ENCODE measurements at regions not wholly inside any gene's neighbourhood (a gene's known extent, or its start where the extent isn't known, plus 50 kb on each side); places are given as distances from the start of the nearest gene placed in this dataset.
"Not testable (repeated sequence)": the region's sequence is repeated elsewhere in the genome, so short reads cannot be mapped to it uniquely, and the experiment has no call there.

DNA sequence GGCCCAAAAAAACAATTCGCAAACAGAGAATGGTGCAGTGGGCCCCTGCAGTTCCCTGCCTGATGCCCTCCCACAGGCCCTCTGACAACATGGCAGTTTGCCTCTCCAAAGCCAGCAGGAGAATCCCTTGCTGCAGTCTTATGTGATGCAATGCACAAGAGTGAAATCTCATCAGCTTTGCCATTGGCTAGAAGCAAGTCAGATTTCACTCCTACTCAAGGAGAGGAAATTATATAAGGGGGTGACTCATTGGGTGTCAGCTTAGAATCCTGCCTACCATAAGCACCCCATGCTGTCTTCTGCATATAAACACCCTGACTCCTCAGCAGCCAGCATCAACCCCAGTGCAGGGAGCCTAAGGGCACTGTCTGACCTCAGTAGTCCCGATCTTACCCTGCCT lies 157.3 kb upstream of the LDB2 start:
- no peak for DNase-seq

DNA sequence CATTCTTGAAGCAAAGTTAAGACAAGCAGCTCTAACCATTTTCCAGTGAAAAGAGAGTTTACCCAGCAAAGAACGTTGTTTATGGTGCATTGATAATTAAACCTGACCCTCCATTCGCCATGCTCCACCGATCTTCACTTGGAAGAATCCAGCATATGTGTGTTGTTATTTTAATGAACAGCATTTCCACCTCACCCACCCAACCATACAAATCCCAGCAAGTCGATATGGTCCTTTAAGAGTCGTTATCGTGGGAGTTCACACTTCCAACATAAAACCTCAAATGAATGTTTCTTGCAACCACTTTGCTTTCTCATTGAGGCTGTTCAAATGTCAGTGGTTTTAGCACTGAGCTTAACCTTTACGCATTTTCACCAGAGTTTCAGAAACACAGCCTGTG lies 147.4 kb upstream of the LDB2 start:
- DNase-seq, result no peak

DNA sequence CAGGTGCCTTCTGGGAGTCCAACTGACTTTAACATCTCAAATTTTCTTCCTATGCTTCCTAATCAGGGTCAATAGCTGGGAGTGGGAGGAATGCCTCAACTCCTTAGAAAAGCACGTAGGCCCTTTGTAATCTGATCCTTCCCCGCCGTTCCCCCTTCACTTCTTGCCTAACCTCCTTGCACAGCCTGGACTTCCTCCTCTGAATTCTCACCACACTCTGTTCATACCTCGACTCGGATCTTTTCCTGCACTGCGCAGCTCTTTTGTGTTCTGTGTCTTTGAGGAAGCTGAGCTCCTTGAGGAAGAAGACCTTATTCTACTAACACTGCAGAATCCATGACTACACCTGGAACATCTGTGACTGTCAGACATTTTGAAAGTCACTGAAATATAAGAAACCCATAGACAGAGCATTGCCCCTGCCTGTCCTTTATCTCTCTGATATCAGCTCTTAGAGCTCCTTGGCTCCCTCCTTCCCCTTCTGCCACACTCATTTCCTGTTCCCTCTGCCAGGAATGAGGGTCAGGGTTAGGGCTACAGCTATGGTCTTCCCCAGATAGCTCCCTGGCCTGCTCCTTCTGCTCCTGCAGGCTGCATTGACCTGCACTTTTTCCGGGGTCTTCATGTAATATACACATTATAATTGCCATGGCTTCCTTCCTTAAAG lies 140.2 kb upstream of the LDB2 start:
- DNase-seq, result no peak

DNA sequence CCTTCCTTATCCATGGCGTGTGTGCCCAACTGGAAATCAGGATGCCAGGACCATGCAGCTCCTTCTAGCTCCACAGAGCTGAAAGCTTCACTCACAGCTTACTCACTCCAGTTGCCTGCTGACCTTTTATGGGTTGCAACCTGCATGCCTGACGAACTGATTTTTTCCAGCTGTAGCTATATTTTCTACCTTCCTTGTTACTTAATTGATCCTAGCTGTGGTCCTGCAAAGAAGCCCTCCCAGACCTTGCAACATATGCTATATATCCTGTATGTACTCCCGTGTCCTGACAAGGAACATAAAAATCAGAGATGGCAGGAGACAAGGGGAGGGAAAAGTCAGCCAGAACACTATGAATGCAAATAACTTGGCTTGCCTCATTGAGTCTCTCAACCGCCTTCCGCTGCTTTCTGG lies 135.3 kb upstream of the LDB2 start:
- DNase-seq, result no peak

DNA sequence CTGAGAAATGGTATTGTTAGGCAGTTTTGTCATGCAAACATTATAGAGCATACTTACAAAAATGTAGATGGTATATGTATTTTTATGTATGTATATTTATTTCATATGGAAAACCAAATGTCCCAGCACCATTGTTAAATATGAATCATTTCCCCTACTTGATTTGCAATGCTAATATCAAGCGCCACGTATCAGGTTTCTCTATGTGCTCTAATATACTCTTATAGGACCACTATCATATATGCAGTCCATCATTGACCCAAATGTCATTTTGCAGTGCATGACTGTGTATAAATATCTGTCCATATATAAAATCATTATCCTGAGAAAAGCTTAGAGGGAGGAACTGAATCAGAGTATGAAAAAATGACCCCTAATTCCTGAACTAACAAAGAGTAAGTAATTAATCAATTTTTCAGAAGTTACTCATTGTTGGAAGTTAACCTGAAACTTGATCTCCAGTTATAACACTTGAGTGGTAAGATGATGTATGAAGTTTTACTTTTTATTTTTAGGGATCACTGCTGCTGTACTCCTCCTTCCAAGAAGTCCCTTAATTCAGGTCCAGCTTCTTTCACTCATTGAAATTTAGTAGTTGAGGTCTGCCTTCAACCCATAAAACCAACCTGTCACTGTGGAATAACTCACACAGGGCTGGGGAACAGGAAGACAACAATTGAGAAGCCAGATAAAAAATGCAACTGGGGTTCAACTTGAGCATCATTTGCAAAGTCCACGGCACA lies 134.8 kb upstream of the LDB2 start:
- DNase-seq, result no peak

DNA sequence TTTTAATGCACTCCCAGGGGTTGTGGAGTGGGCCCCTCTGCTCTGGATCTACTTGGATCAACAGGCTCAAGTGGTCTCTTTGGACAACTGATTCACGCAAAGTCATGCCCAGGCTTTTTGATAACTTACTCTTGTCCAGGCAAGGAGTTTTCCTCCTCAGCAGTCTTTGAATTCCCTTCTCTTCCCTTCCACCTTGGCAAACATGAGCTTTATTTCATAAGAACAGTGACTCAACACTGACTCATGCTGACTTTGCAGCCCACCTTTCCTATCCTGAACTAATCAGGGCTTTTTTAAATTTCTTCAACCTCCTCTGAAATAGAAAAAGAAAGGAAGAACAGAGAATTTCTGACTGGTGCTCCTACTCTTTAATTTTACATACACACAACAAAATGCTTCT lies 132.1 kb upstream of the LDB2 start:
- DNase-seq, result no peak

DNA sequence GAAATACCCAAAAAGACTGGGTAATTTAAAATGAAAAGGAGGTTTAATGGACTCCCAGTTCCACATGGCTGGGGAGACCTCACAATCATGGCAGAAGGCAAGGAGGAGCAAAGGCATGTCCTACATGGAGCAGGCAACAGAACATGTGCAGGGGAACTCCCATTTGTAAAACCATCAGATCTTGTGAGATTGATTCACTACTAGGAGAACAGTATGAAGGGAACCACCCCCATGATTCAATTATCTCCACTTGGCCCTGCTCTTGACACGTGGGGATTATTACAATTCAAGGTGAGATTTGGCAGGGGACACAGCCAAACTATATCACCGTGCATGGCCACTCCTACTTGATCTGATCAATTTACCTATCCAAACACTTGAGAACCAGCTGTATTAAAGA lies 131.5 kb upstream of the LDB2 start:
- DNase-seq, result no peak

DNA sequence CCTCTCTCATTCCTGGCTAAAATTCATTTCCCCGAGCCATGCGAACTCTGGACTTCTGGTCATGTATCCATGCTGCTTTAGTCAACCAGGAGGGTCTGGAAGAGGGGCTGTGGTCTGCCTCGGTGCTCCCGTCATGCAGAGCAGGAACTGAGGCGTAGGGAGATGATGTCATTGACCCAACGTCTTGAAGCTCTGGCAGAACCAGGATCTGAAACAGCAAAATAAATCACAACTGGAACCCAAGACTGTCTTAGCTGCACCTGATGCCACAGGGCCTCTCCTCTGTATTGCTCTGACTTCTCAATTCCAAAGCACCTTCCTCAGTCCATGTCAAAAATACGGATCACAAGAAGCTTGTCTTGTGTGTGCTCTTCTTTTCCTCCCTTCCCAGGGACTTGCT lies 131.0 kb upstream of the LDB2 start:
- no peak for DNase-seq

DNA sequence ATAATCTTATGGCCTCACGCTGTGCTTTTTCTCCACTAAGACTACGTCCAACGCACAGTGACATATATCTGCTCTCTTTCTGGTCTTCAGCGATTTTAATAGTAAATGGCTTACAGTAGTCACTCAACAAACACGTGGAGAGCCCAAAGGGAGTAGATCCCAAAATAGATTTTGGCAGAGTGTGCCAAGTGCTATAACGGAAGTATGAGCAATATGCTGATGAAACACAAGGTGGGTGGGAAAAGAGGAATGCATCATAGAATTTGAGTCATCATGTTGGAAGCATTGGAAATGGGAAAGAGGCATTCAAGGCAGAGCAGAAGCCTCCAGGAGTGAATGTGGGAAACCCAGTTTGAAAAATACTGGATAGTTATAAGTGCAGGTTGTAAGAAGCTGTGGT lies 129.1 kb upstream of the LDB2 start:
- DNase-seq, result no peak

DNA sequence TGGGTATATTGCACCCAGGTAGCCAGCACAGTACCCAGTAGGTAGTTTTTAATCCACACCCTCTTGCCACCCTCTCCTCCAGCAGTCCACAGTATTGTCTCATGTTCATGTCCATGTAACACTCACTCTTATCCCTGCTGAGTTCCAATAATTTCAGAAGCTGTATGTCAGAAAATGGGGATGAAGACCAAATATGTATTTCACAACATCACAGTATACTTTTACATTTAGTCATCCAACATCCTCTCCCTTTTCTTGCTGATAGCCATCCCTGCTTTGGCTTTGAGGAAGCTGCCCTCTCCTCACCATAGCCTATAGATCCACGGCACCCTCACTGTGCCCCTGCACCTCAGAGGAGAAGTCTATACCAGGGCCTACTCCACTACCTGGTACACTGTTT lies 126.0 kb upstream of the LDB2 start:
- no peak for DNase-seq

DNA sequence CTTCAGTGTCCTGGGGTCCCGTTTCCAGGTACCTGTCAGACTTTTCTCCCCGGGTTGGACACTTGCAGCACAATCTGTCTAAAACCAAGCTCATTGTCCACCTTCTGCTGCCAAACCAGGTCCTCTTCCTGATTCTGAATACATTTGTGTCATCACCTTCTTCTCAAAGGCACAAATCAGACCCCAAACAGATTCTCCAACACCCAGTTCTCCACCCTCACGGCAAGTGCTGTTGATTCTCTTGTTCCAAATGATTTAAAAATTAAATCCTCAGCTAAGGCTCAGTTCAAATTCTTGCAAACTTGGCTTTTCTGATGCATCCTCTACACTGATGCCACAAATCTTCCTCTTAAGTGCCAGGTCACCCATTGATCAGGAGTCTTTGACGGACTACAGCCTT lies 122.5 kb upstream of the LDB2 start:
- DNase-seq, result no peak

DNA sequence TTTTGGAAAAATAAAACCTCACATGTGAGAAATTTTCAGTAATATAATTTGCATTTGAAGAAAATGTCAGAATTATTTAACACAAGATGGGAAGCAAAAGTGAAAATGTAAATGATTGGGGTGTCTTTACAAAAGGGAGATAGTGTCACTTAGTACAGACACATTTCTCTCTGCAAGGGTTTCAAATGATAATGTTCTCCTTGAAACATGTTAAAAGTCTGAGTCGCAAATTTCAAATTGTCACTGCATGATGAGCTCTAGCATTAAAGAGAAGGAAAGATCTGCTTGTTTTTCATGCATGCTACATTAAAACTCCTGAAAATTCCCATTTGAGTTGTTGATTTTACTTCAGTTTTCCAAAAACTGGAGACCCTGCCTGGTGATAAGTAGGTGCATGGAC lies 122.0 kb upstream of the LDB2 start:
- no peak for DNase-seq

DNA sequence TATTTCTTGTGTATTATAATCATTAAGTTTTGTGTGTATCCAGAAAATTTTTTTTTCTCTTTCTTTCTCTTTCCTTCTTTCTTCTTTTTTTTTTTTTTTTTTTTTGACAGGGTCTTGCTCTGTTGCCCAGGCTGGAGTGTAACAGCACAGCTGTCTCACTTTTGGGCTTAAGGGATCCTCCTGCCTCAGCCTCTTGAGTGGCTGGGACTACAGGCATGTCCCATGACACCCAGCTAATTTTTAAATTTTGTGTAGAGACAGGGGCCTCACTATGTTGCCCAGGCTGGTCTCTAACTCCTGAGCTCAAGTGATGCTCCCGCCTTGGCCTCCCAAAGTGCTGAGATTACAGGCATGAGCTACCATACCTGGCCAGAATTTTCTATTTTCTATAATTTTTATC lies 120.2 kb upstream of the LDB2 start:
- not testable (repeated sequence) for DNase-seq

DNA sequence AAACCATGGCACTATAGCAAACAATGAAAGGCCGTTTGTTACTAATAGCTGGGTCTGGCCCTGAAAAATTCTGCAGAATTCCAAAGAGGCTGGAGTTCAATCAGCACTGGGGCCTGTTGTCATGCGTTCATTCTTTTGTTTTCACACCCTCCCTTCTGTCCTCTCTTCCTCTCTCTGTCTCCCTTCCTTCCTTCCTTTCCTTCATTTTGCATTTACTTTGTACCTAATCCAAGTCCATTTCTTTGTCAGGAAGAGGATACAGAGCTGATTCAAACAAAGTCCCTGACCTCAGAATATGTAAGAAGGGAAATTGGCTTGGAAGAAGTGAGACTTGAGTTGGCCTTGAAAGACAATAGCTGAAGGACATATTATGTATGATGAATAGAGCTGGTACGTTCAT lies 119.6 kb upstream of the LDB2 start:
- no peak for DNase-seq

DNA sequence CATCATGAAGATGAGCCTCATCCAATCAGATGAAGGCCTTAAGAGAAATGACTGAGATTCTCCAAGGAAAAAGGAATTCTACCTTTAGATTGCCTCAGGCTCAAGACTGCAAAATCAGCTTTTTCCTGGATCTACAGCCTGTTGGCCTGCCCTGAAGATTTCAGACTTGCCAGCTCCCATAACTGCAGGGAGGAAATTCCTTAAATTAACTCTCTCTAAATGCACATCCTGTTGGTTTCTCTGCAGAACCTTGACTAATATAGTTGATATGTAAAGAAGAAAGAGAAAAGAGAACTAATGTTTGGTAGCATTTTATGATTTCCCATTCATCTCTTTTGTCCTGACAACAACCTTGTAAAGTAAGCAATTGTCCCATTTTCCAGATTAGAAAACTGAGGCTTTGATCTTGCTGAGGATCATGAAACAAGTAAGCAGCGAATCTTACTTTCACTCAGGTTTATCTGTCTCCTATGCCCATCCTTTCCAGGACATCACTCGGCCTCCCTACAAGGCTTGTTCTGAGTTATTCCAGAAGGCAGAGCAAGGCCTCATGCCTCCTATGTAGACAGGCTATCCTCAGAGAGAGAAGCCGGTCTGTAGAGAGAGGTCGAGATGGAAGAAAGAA lies 115.0 kb upstream of the LDB2 start:
- no peak for DNase-seq

DNA sequence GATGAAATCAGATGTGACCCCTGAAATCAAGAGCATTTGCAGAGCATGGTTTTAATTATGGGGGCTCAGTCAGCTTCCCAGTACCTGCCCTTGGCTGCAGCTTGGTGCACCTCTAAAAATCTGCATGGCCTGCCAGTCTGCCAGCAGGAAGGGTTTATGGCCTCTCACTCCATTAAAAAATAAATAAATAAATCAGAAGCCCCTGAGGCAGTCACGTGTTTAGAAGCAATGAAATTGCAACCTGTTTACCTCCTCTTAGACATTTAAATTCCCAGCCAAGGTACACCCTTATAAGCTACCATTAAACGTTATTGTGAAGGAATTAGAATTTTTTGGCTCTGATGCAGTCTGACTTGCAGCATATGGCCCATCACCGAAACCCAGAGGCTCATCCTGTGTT lies 114.0 kb upstream of the LDB2 start:
- no peak for DNase-seq

DNA sequence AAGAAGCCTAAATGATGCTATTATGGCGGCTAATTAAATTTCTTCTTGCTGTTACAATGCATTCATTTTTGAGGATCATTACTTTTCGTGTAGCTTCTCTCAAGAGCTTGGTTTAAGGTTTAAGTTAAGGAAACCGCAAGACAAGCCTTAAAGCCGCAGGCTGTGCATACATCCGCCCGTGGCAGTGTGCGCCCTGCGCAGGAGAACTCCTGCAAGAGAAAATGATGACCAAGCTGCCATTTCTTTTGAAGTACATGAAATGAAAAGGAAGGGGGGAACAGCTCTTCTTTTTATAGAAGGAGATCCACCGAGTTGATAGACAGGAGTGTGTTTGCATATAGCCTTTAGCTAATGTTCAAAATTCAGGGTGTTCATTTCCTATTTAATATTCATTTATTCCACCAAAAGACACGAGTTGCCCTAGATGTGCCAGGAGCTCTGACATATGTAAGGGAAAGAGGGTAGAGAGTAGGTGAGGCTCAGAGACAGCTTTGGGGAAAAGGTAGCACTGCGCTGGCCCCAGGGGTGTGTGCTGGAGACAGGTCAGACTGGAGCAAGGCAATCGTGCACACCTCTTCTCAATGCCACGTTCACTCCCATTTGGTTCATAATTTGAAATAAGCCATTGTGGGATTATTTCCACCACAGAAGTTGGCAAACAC lies 112.1 kb upstream of the LDB2 start:
- no peak for DNase-seq

DNA sequence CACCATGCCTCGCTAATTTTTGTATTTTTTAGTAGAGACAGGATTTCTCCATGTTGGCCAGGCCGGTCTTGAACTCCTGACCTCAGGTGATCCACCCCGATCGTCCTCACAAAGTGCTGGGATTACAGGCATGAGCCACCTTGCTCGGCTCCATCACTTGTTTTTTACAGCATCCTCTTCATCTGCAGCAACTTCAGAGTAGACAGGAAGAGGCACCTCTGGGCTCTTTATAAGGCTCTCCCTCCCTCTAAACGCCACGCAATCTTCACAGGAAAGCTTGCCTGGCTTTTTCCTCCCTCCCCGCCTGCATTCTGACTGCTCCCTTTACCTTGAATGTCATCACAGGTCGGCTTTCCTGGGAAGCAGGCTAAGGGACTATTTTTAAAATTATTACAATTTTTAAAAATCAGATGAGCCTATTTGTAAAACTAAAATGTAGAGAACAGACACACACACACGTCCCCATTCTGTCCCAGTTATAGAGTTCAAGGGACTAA lies 111.5 kb upstream of the LDB2 start:
- no peak for DNase-seq

DNA sequence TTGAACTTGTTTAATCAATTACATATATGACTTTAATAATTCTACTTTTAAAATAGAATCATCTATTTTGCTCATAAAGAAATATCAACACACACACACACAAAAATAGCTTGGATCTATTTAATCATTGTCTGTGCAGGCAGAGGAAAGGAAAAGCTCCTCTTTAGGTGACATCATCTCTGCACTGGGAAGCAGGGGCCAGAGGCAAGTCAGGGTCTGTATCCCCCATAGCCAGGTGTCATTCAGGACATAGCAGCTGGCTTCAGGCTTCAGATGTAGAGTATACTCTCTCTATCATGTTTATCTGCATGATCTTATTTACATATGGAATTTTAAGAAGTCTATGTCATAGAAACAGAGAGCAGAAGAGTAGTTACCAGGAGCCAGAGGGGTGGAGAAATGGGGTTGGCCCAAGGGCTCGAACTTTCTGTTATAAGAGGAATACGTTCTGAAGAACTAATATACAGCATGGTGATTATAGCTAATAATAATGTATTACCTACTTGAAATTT lies 110.4 kb upstream of the LDB2 start:
- DNase-seq, result no peak

DNA sequence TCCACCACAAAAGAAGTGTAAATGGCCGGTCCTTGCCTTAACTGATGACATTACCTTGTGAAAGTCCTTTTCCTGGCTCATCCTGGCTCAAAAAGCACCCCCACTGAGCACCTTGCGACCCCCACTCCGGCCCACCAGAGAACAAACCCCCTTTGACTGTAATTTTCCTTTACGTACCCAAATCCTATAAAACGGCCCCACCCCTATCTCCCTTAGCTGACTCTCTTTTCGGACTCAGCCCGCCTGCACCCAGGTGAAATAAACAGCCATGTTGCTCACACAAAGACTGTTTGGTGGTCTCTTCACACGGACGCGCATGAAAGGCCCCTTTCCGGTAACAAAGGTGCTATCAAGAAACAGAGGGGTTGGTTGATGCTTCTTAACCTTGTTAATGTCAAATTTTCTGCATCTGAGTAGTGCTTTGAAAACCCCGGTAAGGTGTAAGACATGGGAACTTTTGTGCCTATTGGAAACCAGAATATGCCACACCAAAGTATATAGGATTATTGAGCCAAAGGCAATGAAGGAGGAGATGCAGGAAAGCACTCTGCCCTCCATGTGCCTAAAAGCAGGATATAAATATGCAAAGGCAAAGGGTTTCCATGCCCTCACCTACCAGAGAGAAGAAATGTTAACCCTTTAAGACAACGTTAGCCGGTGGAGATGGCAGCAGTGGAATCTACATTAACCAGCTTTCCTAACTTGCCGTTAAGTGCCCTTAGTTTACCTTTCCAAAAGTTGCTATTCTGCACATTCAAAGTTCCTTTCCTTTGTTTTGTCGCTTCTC lies 105.4 kb upstream of the LDB2 start:
- DNase-seq, result not testable (repeated sequence)

DNA sequence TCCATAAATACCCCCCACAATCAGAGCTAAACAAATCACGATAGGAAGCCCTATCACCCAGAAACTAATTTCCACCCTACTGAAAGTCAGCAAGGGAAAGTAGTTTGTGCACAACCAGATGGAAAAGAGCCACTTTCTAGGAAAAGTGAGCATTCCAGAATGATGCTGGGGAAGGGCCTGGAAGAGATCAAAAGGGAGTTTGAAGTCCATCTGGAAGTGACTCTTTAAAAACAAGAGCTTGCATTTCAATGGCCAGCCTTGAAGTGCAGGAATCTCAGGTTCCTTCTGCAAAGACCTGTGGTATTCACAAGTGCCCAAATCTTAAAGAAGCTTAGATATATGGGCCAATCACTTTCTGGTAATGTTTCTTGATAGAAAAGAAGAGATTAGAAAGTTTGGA lies 97.0 kb upstream of the LDB2 start:
- no peak for DNase-seq

DNA sequence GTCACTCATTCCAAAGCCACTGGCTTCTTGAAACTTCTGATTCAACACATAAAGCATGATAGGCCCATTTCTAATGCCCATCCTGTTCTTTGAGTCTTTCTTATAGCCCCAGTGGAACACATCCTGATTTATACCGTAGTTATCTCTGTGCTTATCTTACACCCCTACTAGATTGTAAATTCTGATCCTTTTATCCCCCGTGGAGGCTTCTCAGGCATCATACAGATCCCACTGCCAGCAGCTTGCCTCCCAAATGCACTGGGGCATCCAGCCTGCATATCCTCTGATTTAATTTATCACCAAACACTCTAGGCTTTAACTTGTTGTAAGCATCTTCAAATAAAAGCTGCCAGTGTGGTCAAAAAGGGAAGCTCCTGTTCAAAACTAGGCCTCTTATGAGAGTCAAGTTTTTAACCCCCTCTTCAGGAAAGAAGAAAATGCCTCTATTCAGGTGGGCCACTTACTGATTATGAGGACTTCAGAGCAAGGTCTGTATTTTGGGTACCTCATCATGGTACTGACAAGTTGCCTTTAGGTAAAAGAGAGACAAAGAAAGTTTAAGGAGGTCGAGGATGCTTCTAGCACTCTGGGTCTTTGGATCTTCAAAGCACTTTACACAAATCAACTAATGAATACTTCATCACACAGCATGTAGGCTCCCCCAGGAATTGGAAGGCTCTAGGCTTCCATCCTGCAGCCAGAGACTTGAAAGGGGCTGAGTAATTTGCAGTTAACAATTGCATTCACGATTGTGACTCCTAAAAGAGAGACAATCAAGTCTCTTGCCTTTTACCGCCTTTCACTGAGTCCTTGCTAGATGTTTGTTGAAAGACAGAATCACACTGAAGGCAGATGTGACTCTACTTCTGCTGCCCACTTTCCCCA lies 95.8 kb upstream of the LDB2 start:
- DNase-seq, result no peak

Data from stimulated activated CD4-positive, alpha-beta T cell treated with anti-CD3 and anti-CD28 coated beads, Interleukin-4, amount 100 ng/mL, for 4 hours (primary cell).